A549 (cell line): ENCODE measurements at regions not wholly inside any gene's neighbourhood (a gene's known extent, or its start where the extent isn't known, plus 50 kb on each side); places are given as distances from the start of the nearest gene placed in this dataset.

ENCODE experiments used
- MAX ChIP-seq: IDR thresholded peaks from 2 replicates; pipeline ENCODE4 v1.6.1; 2012
- POLR2A ChIP-seq: IDR thresholded peaks from 2 replicates; pipeline ENCODE4 v1.6.1; 2012; ENCODE audit warnings: mild to moderate bottlenecking, low read length
- RCOR1 ChIP-seq: fragments of 150-350 bp; IDR thresholded peaks from 2 replicates; pipeline ENCODE4 v1.6.1; 2014; ENCODE audit warnings: antibody characterized with exemption, low read length, low read depth
- TF ChIP-seq, protein P1 (sequence below): fragments of >200 bp; sonication (Bioruptor Twin); formaldehyde crosslinking; IDR thresholded peaks from 3 replicates; pipeline ENCODE4 v1.5.1; 2016

GRCh38 chr2:65511306-65511705 lies 78.9 kb upstream of the SPRED2 start:
- no peak for TF ChIP-seq MAX
- TF ChIP-seq, protein P1, sequence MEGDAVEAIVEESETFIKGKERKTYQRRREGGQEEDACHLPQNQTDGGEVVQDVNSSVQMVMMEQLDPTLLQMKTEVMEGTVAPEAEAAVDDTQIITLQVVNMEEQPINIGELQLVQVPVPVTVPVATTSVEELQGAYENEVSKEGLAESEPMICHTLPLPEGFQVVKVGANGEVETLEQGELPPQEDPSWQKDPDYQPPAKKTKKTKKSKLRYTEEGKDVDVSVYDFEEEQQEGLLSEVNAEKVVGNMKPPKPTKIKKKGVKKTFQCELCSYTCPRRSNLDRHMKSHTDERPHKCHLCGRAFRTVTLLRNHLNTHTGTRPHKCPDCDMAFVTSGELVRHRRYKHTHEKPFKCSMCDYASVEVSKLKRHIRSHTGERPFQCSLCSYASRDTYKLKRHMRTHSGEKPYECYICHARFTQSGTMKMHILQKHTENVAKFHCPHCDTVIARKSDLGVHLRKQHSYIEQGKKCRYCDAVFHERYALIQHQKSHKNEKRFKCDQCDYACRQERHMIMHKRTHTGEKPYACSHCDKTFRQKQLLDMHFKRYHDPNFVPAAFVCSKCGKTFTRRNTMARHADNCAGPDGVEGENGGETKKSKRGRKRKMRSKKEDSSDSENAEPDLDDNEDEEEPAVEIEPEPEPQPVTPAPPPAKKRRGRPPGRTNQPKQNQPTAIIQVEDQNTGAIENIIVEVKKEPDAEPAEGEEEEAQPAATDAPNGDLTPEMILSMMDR, result no peak
- TF ChIP-seq POLR2A, result no peak
- TF ChIP-seq RCOR1, result no peak
